Esophagus mucosa (tissue), 1 donor: ENCODE measurements at regions not wholly inside any gene's neighbourhood (a gene's known extent, or its start where the extent isn't known, plus 50 kb on each side); places are given as distances from the start of the nearest gene placed in this dataset.
"Not testable (repeated sequence)": the region's sequence is repeated elsewhere in the genome, so short reads cannot be mapped to it uniquely, and the experiment has no call there.

Experiments used
- ATAC-seq: fragments of 200-7000 bp; cut with Tn5 transposase; one replicate; pipeline ENCODE4 v1.9.1; 2020
- donor health status: DM: yes; HTN: yes; CAD: no.

- ATAC-seq: no peak
Measured at GRCh38 chr11:90737444-90738050, 514.7 kb upstream of the CHORDC1 start.

GRCh38 chr11:90732486-90732885, 509.6 kb upstream of the CHORDC1 start:
- ATAC-seq: no peak

GRCh38 chr11:90723475-90723874, 500.6 kb upstream of the CHORDC1 start:
- ATAC-seq: no peak

GRCh38 chr11:90722552-90723190, 499.8 kb upstream of the CHORDC1 start:
- no peak for ATAC-seq

- ATAC-seq: no peak
Measured at GRCh38 chr11:90717522-90717921, 494.7 kb upstream of the CHORDC1 start.

GRCh38 chr11:90705661-90706060, 482.8 kb upstream of the CHORDC1 start:
- ATAC-seq: no peak

GRCh38 chr11:90704510-90704909, 481.7 kb upstream of the CHORDC1 start:
- ATAC-seq: no peak

- no peak for ATAC-seq
Measured at GRCh38 chr11:90701716-90702115, 478.9 kb upstream of the CHORDC1 start.

- no peak for ATAC-seq
Measured at GRCh38 chr11:90700789-90701439, 478.1 kb upstream of the CHORDC1 start.

- no peak for ATAC-seq
Measured at GRCh38 chr11:90699791-90700400, 477.0 kb upstream of the CHORDC1 start.

- ATAC-seq: no peak
Measured at GRCh38 chr11:90698238-90698637, 475.4 kb upstream of the CHORDC1 start.

GRCh38 chr11:90675496-90675895, 452.6 kb upstream of the CHORDC1 start:
- ATAC-seq: not testable (repeated sequence)

GRCh38 chr11:90669094-90669493, 446.2 kb upstream of the CHORDC1 start:
- no peak for ATAC-seq

- no peak for ATAC-seq
Measured at GRCh38 chr11:90668502-90668901, 445.7 kb upstream of the CHORDC1 start.

- ATAC-seq: no peak
Measured at GRCh38 chr11:90661233-90661632, 438.4 kb upstream of the CHORDC1 start.

- ATAC-seq: no peak
Measured at GRCh38 chr11:90656171-90656570, 433.3 kb upstream of the CHORDC1 start.

GRCh38 chr11:90650153-90650552, 427.3 kb upstream of the CHORDC1 start:
- no peak for ATAC-seq

- ATAC-seq: no peak
Measured at GRCh38 chr11:90646706-90647105, 423.9 kb upstream of the CHORDC1 start.

GRCh38 chr11:90646266-90646665, 423.4 kb upstream of the CHORDC1 start:
- ATAC-seq: no peak

- no peak for ATAC-seq
Measured at GRCh38 chr11:90639461-90639993, 416.7 kb upstream of the CHORDC1 start.

GRCh38 chr11:90635886-90636285, 413.0 kb upstream of the CHORDC1 start:
- no peak for ATAC-seq

- ATAC-seq: no peak
Measured at GRCh38 chr11:90635151-90635550, 412.3 kb upstream of the CHORDC1 start.

GRCh38 chr11:90630176-90630575, 407.3 kb upstream of the CHORDC1 start:
- no peak for ATAC-seq
